IMR-90 (cell line): ENCODE measurements at regions not wholly inside any gene's neighbourhood (a gene's known extent, or its start where the extent isn't known, plus 50 kb on each side); places are given as distances from the start of the nearest gene placed in this dataset.

ENCODE experiments used
- ATAC-seq: fragments of 200-7000 bp; cut with Tn5 transposase; 2 replicates; pipeline ENCODE4 v1.9.1; 2020; ENCODE audit warnings: low read depth, mild to moderate bottlenecking, moderate library complexity
- BruUV-seq: library from RNA; stranded (reverse); fragments of 400-500 nt; replicated peaks from 2 replicates; lab custom pipeline; 2021; lab: Mats Ljungman, UMichigan
- CTCF ChIA-PET: fragments of 300-600 bp; formaldehyde crosslinking; extraction: SDS; loops from one replicate; lab custom pipeline; 2021; ENCODE audit warnings: antibody characterized with exemption; lab: Yijun Ruan, JAX
- POLR2A ChIA-PET: fragments of 300-600 bp; sonication (Branson Sonifier 250); formaldehyde crosslinking; loops from one replicate; lab custom pipeline; 2022; ENCODE audit warnings: antibody characterized with exemption; ENCODE audit not compliant: unreplicated experiment; lab: Charles Lee
- DNase-seq: peaks from one replicate; pipeline ENCODE4 v3.0.0; 2013
- H2AFZ ChIP-seq: replicated peaks from 2 replicates; pipeline ENCODE3; 2013; ENCODE audit warnings: low read length, mild to moderate bottlenecking; ENCODE audit not compliant: poor library complexity
- H2AK5ac ChIP-seq: 2 replicates; pipeline ENCODE4 v1.6.1; 2013; ENCODE audit warnings: low read depth, low read length, inconsistent platforms
- H2AK9ac ChIP-seq: replicated peaks from 2 replicates; pipeline ENCODE3; 2013; ENCODE audit warnings: mild to moderate bottlenecking, low read depth, low read length, moderate library complexity; ENCODE audit not compliant: poor library complexity
- H2BK120ac ChIP-seq: 2 replicates; pipeline ENCODE4 v1.6.1; 2013; ENCODE audit warnings: low read depth, low read length, inconsistent platforms
- H2BK15ac ChIP-seq: 3 replicates; pipeline ENCODE4 v1.6.1; 2013; ENCODE audit warnings: low read depth, low read length, inconsistent platforms
- H2BK20ac ChIP-seq: 2 replicates; pipeline ENCODE4 v1.6.1; 2013; ENCODE audit warnings: low read depth, mild to moderate bottlenecking, inconsistent platforms, low read length, moderate library complexity
- H2BK5ac ChIP-seq: 2 replicates; pipeline ENCODE4 v1.6.1; 2013; ENCODE audit warnings: mild to moderate bottlenecking, low read depth, low read length, inconsistent platforms; ENCODE audit not compliant: poor library complexity, severe bottlenecking
- H3K14ac ChIP-seq: replicated peaks from 2 replicates; pipeline ENCODE4 v1.6.1; 2013; ENCODE audit warnings: low read depth, low read length, inconsistent platforms
- H3K18ac ChIP-seq: 2 replicates; pipeline ENCODE4 v1.6.1; 2013; ENCODE audit warnings: low read depth, low read length, control low read depth
- H3K23ac ChIP-seq: 2 replicates; pipeline ENCODE4 v1.6.1; 2013; ENCODE audit warnings: low read depth, low read length, inconsistent platforms
- H3K27ac ChIP-seq: 2 replicates; pipeline ENCODE4 v1.5.1; 2013; ENCODE audit warnings: mild to moderate bottlenecking, control low read depth, low read length; ENCODE audit not compliant: insufficient read depth
- H3K27me3 ChIP-seq: 2 replicates; pipeline ENCODE4 v1.6.1; 2013; ENCODE audit warnings: low read length; ENCODE audit not compliant: control insufficient read depth, insufficient read depth
- H3K36me3 ChIP-seq: 2 replicates; pipeline ENCODE4 v1.6.1; 2013; ENCODE audit warnings: low read length, mixed read lengths; ENCODE audit not compliant: control insufficient read depth, insufficient read depth
- H3K4ac ChIP-seq: 2 replicates; pipeline ENCODE4 v1.6.1; 2013; ENCODE audit warnings: low read depth, low read length, inconsistent platforms
- H3K4me1 ChIP-seq: 2 replicates; pipeline ENCODE4 v1.6.1; 2013; ENCODE audit warnings: low read length, mixed read lengths; ENCODE audit not compliant: control insufficient read depth, insufficient read depth
- H3K4me2 ChIP-seq: 2 replicates; pipeline ENCODE4 v1.6.1; 2013; ENCODE audit warnings: low read depth, mild to moderate bottlenecking, control low read depth, low read length, moderate library complexity
- H3K4me3 ChIP-seq: 2 replicates; pipeline ENCODE4 v1.5.1; 2013; ENCODE audit warnings: low read depth, mild to moderate bottlenecking, control low read depth, low read length, moderate library complexity; ENCODE audit not compliant: insufficient read depth
- H3K56ac ChIP-seq: 2 replicates; pipeline ENCODE4 v1.6.1; 2013; ENCODE audit warnings: low read length, inconsistent platforms; ENCODE audit not compliant: insufficient read depth; ENCODE audit errors: extremely low read depth
- H3K79me1 ChIP-seq, 2 experiments: 2 replicates each; pipeline ENCODE4 v1.6.1; 2013; ENCODE audit warnings: low read length in 2 of 2, inconsistent platforms in 1 of 2, low read depth in 1 of 2
- H3K9ac ChIP-seq: 2 replicates; pipeline ENCODE4 v1.6.1; 2013; ENCODE audit warnings: low read depth, low read length, control low read depth
- H3K9me1 ChIP-seq: 2 replicates; pipeline ENCODE4 v1.6.1; 2013; ENCODE audit warnings: low read length, inconsistent platforms; ENCODE audit not compliant: insufficient read depth
- H3K9me3 ChIP-seq: 2 replicates; pipeline ENCODE4 v1.6.1; 2013; ENCODE audit warnings: low read length; ENCODE audit not compliant: control insufficient read depth, insufficient read depth
- H4K20me1 ChIP-seq: 2 replicates; pipeline ENCODE4 v1.6.1; 2013; ENCODE audit warnings: low read length, inconsistent platforms; ENCODE audit not compliant: insufficient read depth
- H4K5ac ChIP-seq: 2 replicates; pipeline ENCODE4 v1.6.1; 2013; ENCODE audit warnings: mild to moderate bottlenecking, low read depth, low read length, control low read depth
- H4K8ac ChIP-seq, 2 experiments: 2 replicates each; pipeline ENCODE4 v1.6.1; 2013; ENCODE audit warnings: low read depth in 2 of 2, low read length in 2 of 2, control low read depth in 1 of 2, inconsistent platforms in 1 of 2
- H4K91ac ChIP-seq: 2 replicates; pipeline ENCODE4 v1.6.1; 2013; ENCODE audit warnings: low read depth, low read length, inconsistent platforms; ENCODE audit not compliant: insufficient read depth
- CHD1 ChIP-seq: IDR thresholded peaks from 2 replicates; pipeline ENCODE4 v1.6.1; 2012; ENCODE audit warnings: low read depth, low read length, improper control_type of control experiment
- FOS ChIP-seq: fragments of 150-350 bp; IDR thresholded peaks from 2 replicates; pipeline ENCODE4 v1.6.1; 2016; ENCODE audit warnings: low read depth, low read length
- MAFK ChIP-seq: IDR thresholded peaks from 2 replicates; pipeline ENCODE4 v1.6.1; 2012; ENCODE audit warnings: low read depth, low read length, improper control_type of control experiment
- MAZ ChIP-seq: IDR thresholded peaks from 2 replicates; pipeline ENCODE4 v1.6.1; 2012; ENCODE audit warnings: low read depth, mild to moderate bottlenecking, low read length, improper control_type of control experiment, moderate library complexity, borderline replicate concordance
- MXI1 ChIP-seq: IDR thresholded peaks from 2 replicates; pipeline ENCODE4 v1.6.1; 2012; ENCODE audit warnings: low read depth, mild to moderate bottlenecking, low read length, moderate library complexity, borderline replicate concordance
- RAD21 ChIP-seq: IDR thresholded peaks from 2 replicates; pipeline ENCODE4 v1.6.1; 2012; ENCODE audit warnings: low read length, improper control_type of control experiment
- RCOR1 ChIP-seq: IDR thresholded peaks from 2 replicates; pipeline ENCODE4 v1.6.1; 2012; ENCODE audit warnings: mild to moderate bottlenecking, low read length, improper control_type of control experiment; ENCODE audit not compliant: insufficient replicate concordance
- RFX5 ChIP-seq: IDR thresholded peaks from 2 replicates; pipeline ENCODE4 v1.8.0; 2012; ENCODE audit warnings: low read depth, mild to moderate bottlenecking, low read length, moderate library complexity
- WGBS, 2 experiments: methylation state at CpG; one replicate each; pipeline versions ENCODE4 v1.1.5 to v1.1.7; 2013; ENCODE audit warnings: missing lambda C conversion rate in 2 of 2; ENCODE audit not compliant: insufficient read length in 1 of 2; ENCODE audit errors: extremely low coverage in 2 of 2; 5-methylcytosine and 5-hydroxymethylcytosine counted together
- dilution Hi-C: fragments of 300-500 bp; cut with HindIII; formaldehyde crosslinking; loops from one replicate; pipeline ENCODE4 v1.14.3; 2018; ENCODE audit warnings: low sequenced_read_pairs; ENCODE audit not compliant: unreplicated experiment
- in situ Hi-C: fragments of 300-500 bp; cut with MboI; formaldehyde crosslinking; loops from 3 replicates; pipeline ENCODE4 v1.14.3; 2019; ENCODE audit warnings: low sequenced_read_pairs, inconsistent platforms, mixed read lengths
- intact Hi-C: fragments of 100-400 bp; cut with micrococcal nuclease; formaldehyde crosslinking; loops from 2 replicates; pipeline ENCODE4 v1.10.0; 2022

- ATAC-seq = no peak
- no peak overlapping the region for H4K8ac ChIP-seq
- H3K18ac ChIP-seq = no peak overlapping the region
- no peak overlapping the region for H3K4me2 ChIP-seq
- H3K4ac ChIP-seq = no peak overlapping the region
- peaks cover 7% of the 10 kb centered on the region; the same call in 1 of the 2 replicates for H3K9me3 ChIP-seq
- no peak for DNase-seq
- no peak for TF ChIP-seq MAFK
- no peak for TF ChIP-seq MXI1
- TF ChIP-seq RAD21 = no peak
- TF ChIP-seq MAZ = no peak
- TF ChIP-seq RFX5 = no peak
- no peak for TF ChIP-seq CHD1
- TF ChIP-seq FOS = no peak
- no peak for TF ChIP-seq RCOR1
- H3K79me1 ChIP-seq = no peaks in the 10 kb centered on the region
- H2AK9ac ChIP-seq = no peak overlapping the region
- no peak overlapping the region for H2BK15ac ChIP-seq
- no peaks in the 10 kb centered on the region for H4K20me1 ChIP-seq
- no CpG with 5 or more reads among the region's 1 CpG for WGBS, 2 experiments
- no peak overlapping the region for H3K56ac ChIP-seq
- no peak overlapping the region for H3K14ac ChIP-seq
- POLR2A ChIA-PET = no interaction called here
- H3K9me1 ChIP-seq = no peaks in the 10 kb centered on the region
- H2AK5ac ChIP-seq = no peak overlapping the region
- H3K36me3 ChIP-seq = no peaks in the 10 kb centered on the region
- H3K4me1 ChIP-seq = no peaks in the 10 kb centered on the region
- H2BK20ac ChIP-seq = no peak overlapping the region
- H4K91ac ChIP-seq = no peak overlapping the region
- BruUV-seq = no TSS peak
- H2BK5ac ChIP-seq = no peak overlapping the region
- intact Hi-C loops (no loop called here), in situ Hi-C loops (no loop called here), dilution Hi-C loops (no loop called here)
- H2AFZ ChIP-seq = no peak overlapping the region
- H3K9ac ChIP-seq = no peak overlapping the region
- H3K27ac ChIP-seq = no peak overlapping the region
- no peak overlapping the region for H4K5ac ChIP-seq
- no peak overlapping the region for H3K4me3 ChIP-seq
- no peak overlapping the region for H2BK120ac ChIP-seq
- CTCF ChIA-PET = no interaction called here
- H3K23ac ChIP-seq = no peak overlapping the region
- H3K27me3 ChIP-seq = no peaks in the 10 kb centered on the region
Measured at GRCh38 chr18:1778496-1779178, 792.7 kb downstream of the METTL4 start.
